GM18873 (cell line): ENCODE measurements at regions not wholly inside any gene's neighbourhood (a gene's known extent, or its start where the extent isn't known, plus 50 kb on each side); places are given as distances from the start of the nearest gene placed in this dataset.

Experiments
- ATAC-seq: cut with Tn5 transposase; IDR thresholded peaks from one replicate; pipeline ENCODE4 v1.9.1; 2021; ENCODE audit warnings: mild to moderate bottlenecking, moderate library complexity, moderate number of reproducible peaks; ENCODE audit not compliant: unreplicated experiment, low FRiP score

GRCh38 chr2:49553658-49554057, 399.3 kb upstream of the FSHR start:
- ATAC-seq: no peak

GRCh38 chr2:49532702-49533101, 378.4 kb upstream of the FSHR start:
- no peak for ATAC-seq

DNA sequence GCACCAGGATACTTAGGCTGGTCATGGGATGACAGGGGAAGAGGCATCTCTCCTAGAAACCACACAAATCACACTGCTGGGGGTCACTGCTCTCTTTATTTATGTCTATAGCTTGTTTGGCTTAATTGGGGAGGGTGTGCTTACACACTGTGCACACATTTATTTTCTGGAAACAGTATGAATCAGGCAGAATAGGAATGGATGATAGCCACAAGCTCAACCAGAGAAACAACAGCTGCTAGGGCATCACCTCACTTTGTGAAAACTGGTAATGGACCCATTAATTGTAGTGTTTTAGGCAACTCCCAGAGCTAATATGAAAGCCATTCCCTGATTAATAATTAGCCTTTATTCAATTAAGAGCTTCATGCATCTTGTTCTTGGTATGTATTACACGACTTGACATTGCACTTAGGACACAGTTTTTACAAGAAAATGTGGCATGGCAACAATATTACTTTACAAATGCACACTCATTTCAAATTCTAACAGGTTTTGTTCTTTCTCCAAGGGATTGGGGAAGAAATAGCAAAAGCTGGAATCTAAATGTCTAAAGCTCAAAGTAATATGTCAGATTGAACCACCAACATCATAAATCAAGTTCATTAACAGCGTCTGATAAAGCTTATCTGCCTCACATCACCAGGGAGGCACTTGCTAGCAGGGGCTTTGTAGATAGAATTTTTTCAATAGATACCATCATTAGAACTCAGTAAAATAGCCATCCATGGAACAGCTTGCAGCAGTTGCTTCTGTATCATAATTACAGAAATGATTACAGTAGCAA, 361.9 kb upstream of the FSHR start:
- ATAC-seq: no peak

- ATAC-seq: no peak
Observed at GRCh38 chr2:49514201-49514600, 359.9 kb upstream of the FSHR start.

- ATAC-seq: peak; percentile 52
Observed at GRCh38 chr2:49490710-49491109, 336.4 kb upstream of the FSHR start.

GRCh38 chr2:49487139-49487538, 332.8 kb upstream of the FSHR start:
- ATAC-seq: no peak

DNA sequence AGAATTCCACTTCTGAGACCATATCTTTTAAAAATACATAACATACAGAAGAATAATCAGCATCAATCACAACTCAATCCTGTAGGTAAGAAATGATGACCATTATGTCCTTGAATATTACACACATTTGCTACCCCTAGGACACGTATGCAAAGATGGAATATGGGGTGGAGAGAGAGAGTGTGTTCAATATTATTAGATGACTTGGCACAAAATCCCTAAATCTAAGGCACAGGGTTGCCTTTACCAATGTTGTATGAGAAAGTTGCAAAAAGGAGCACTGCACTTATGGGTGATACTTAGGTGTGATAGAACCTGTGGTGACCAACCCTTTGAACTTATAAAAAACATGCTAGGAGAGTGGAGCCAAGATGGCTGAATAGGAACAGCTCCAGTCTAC, 326.2 kb upstream of the FSHR start:
- no peak for ATAC-seq

GRCh38 chr2:49465157-49465831, 311.0 kb upstream of the FSHR start:
- no peak for ATAC-seq

- ATAC-seq: no peak
Observed at GRCh38 chr2:49459314-49459993, 305.1 kb upstream of the FSHR start.

GRCh38 chr2:49444005-49444404, 289.7 kb upstream of the FSHR start:
- ATAC-seq: no peak

GRCh38 chr2:49426996-49427395, 272.7 kb upstream of the FSHR start:
- ATAC-seq: no peak

- no peak for ATAC-seq
Observed at GRCh38 chr2:49416252-49416651, 261.9 kb upstream of the FSHR start.

DNA sequence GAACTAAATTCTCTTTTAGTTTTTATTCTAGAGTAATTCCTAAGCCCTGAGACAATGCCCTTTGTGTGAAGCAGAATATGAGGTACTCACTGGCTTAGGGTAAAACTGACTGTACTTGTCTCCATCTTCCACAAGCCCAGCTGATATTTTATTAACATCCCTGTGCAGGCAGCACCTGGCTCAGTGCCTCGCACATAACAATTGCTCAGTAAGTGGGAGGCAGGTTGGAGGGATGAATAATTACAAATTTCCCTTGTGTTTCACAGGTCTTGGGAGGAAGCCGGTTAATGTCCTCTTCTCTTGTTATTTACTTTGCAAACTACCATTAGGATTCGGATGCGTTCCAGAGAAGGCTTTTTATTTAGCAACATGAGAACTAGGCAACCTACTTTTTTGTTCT, 249.8 kb upstream of the FSHR start:
- no peak for ATAC-seq

DNA sequence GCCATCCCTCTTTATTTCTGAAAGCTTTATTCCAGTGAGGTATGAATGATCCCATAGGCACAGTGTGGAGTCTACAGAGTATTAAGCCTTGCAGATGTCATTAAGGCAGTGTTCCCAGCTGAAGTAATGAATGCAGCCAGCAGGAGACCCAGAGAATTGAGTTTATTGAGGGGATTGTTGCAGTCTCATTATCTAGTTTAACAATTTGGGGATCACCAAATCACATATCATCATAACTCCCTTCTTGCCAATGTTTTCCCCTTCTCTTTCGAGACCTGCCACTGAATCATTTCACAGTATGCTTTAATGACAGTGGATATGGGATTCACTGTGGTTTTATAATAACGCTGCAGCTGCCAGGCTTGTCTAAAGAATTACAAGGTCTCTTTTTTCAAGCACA, 249.3 kb upstream of the FSHR start:
- ATAC-seq: no peak

DNA sequence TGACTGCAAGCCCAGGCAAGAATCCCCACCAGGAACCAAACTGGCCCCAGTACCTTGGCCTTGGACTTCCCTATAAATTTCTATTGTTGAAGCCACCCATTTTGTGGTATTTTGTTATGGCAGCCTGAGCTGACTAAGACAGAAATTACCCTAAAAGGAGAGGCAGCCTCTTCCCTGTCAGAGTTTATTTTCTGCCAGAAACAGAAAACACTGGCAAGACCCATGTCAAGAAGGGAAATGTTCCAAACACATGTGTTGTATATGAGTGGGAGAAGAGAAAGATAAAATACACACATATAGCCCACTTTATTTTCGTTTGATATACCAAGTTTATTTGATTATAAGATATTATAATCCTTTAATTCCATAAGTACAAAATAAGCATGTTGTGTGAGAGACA, 225.1 kb upstream of the FSHR start:
- no peak for ATAC-seq

- ATAC-seq: no peak
Observed at GRCh38 chr2:49371128-49371701, 216.9 kb upstream of the FSHR start.

- no peak for ATAC-seq
Observed at GRCh38 chr2:49369650-49370049, 215.3 kb upstream of the FSHR start.

DNA sequence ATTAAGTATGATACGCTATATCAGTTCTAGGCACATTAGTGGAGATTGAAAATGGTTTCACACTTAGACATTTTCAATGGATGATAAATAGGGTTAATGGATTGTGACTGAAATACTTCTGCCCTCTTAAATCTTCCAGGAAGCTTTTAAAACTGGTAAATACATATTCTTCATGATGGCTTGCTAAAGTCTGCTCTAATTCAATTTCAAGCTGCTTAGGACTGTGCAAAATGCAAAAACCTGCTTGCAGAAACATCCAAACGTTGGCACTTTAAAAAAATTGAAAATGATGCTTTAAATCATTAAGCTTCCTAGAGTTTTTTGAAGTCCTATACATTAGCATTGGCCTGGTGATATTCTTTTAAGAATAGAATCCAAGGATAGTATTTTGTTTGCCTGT, 214.8 kb upstream of the FSHR start:
- ATAC-seq: no peak

DNA sequence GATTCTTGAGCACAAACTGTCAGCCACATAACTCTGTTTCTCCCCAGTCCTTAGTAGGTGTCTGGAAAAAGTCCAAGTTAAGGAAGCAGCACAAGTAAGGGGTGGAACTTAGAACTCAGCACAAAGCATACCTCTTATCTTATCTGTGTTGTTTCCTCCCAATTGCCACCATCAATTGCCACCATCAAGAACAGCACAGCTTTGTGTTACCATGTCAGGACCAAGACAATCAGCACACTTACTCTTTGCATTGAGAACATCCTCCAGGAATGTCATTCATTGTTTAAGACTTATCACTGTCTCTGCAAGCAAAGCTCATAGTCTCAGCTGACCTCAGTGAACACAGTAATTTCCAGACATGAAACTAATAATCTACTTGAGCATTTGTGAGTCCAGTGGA, 212.7 kb upstream of the FSHR start:
- ATAC-seq: no peak

GRCh38 chr2:49360407-49360767, 206.1 kb upstream of the FSHR start:
- no peak for ATAC-seq

- ATAC-seq: no peak
Observed at GRCh38 chr2:49359721-49360406, 205.5 kb upstream of the FSHR start.
